Cardiac septum (tissue), 1 donor: ENCODE measurements at regions not wholly inside any gene's neighbourhood (a gene's known extent, or its start where the extent isn't known, plus 50 kb on each side); places are given as distances from the start of the nearest gene placed in this dataset.
"Not testable (repeated sequence)": the region's sequence is repeated elsewhere in the genome, so short reads cannot be mapped to it uniquely, and the experiment has no call there.

Source experiments
- DNase-seq: peaks from one replicate; pipeline ENCODE4 v3.0.0-alpha.2; 2020; ENCODE audit warnings: low spot score
- intact Hi-C: fragments of 100-400 bp; cut with DNase I; formaldehyde crosslinking; loops from one replicate; pipeline ENCODE4 v1.14.0; 2022
- donor health status: DM: no; HTN: no; CAD: no.

GRCh38 chr5:34539183-34539582 lies 116.9 kb upstream of the RAI14 start:
- no peak for DNase-seq
- intact Hi-C loops: no loop called here

DNA sequence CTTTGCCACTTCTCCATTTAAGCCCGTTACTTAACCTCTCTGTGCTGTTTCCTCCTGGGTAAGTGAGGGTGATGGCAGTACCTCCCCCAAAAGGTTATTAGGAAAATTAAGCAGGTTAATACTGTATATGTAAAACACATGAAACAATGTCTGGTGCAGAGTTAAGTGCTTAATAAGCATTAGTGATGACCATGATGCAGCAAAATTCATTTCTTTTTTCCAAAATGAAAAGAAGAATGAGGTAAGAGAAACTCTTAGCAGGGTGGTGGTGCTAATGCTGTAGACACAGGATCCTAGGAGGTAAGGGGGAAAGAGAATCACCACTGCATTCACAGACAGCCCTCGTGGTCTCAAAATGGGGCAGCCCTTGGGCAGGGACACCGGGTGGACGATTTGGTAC lies 115.1 kb upstream of the RAI14 start:
- DNase-seq: no peak
- intact Hi-C loops: no loop called here

GRCh38 chr5:34542818-34543217 lies 113.3 kb upstream of the RAI14 start:
- intact Hi-C loops: no loop called here
- DNase-seq: no peak

DNA sequence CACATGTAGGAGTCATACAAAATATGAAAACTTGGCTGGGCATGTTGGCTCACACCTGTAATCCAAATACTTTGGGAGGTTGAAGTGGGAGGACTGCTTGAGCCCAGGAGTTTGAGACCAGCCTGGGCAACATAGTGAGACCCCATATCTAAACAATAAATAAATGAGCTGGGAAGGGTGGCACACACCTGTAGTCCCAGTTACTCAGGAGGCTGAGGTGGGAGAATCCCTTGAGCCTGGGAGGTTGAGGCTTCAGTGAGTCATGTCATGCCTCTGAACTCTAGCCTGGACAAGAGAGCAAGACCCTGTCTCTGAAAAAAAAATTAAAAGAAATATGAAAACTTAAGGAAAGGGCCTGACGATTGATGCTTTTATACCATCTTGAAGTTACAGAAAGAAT lies 112.4 kb upstream of the RAI14 start:
- no peak for DNase-seq
- intact Hi-C loops: no loop called here

DNA sequence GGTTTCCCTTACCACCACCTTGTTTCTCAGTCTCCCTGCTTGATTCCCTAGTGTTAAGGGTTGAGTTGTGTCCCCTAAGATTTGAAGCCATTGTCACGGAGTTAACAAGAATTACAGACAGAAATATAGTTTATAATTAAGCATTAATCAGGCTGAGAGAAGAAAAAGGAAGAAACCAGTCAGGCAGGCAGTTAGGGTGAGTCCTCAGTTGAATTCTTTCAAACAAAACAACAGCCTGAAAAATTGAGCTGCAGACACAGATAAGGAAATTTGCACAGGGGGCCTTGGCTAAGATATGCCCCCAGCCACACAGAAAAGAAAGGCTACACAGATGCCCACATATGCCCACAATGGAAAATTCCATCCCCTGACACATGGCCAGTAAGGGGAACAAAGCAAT lies 111.7 kb upstream of the RAI14 start:
- no peak for DNase-seq
- intact Hi-C loops: no loop called here

DNA sequence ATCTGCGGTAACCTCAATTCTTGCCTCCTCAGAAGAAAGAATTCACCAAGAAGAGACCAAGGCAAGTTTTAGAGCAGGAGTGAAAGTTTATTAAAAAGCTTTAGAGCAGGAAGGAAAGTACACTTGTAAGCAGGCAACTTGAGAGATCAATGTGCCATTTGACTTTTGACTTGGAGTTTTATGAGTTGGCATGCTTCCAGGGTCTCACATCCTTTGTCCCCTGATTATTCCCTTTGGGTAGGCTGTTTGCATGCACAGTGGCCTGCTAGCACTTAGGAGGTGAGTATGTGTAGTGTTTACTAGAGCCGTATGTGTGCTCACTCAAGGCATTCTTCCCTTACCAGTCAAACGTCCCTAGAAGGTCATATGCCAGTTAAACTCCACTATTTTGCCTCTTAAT lies 111.0 kb upstream of the RAI14 start:
- intact Hi-C loops: no loop called here

GRCh38 chr5:34545626-34546025 lies 110.5 kb upstream of the RAI14 start:
- DNase-seq: no peak
- intact Hi-C loops: no loop called here

More for the DNA sequence above, 111.0 kb upstream of the RAI14 start:
- DNase-seq: no peak

- DNase-seq: no peak
- intact Hi-C loops: no loop called here
Observed at GRCh38 chr5:34547300-34548085, 108.6 kb upstream of the RAI14 start.

DNA sequence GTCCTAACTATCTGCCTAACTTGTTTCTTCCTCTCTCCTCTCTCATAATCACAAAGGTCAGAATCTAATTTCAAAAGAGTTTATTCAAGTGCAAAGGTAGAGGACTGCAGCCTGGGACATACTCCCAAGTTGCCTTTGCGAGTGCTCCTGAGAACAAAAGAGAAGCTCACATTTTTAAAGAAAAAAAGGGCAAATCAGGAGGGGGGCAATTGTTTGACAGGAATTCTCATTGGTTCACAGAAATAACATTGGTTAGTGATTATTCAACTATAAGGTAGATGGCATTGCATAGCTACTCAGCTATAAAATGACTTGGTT lies 108.1 kb upstream of the RAI14 start:
- no peak for DNase-seq
- intact Hi-C loops: no loop called here

- intact Hi-C loops: no loop called here
Observed at GRCh38 chr5:34550247-34550646, 105.9 kb upstream of the RAI14 start.

DNA sequence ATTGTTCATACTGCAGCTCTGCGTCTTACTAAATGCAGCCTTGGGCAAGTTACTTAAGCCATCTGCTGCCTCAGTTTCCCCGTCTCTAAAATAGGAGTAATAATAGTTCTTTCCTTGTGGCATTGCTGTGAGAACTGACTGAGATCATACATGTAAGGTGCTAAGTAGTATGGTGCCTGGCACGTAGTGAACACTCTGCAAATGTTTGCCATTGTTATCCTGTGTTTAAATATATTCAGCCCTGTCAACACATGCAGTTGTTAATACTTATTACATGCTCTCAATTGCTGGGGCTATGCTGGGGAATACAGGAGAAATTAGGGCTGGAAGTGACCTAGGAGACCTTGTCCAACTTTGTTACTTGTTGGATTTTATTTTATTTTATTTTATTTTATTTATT lies 105.2 kb upstream of the RAI14 start:
- intact Hi-C loops: no loop called here
- DNase-seq: no peak

More at GRCh38 chr5:34550247-34550646, 105.9 kb upstream of the RAI14 start:
- DNase-seq: no peak

DNA sequence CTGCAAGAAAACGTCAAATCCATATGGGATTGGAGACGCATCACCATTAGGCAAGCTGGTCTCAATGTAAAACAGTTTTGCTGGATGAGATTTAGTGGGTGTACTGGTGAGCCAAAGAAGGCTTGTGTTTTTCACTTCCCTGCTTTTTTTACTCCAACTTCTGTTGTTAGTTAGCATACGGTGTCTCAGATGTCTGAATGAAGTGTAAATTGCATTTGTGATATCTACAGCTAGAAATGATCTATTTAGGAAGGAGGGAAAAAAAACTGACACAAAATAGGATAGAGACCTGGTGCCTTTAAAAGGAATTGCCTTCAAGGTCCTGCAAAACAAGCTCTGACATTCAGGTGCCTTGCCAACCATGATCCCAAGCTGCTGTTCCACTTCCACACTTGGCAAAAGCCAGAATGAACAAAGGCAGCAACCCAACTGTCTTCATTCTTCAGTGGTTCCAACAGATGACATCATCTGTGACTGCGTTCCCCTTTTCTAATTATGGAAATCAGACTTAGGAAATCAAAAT lies 104.2 kb upstream of the RAI14 start:
- no peak for DNase-seq
- intact Hi-C loops: no loop called here

- intact Hi-C loops: no loop called here
- DNase-seq: no peak
Observed at GRCh38 chr5:34552686-34553085, 103.4 kb upstream of the RAI14 start.

GRCh38 chr5:34553581-34553980 lies 102.5 kb upstream of the RAI14 start:
- no peak for DNase-seq
- intact Hi-C loops: no loop called here

GRCh38 chr5:34554641-34555040 lies 101.5 kb upstream of the RAI14 start:
- intact Hi-C loops: no loop called here
- no peak for DNase-seq

DNA sequence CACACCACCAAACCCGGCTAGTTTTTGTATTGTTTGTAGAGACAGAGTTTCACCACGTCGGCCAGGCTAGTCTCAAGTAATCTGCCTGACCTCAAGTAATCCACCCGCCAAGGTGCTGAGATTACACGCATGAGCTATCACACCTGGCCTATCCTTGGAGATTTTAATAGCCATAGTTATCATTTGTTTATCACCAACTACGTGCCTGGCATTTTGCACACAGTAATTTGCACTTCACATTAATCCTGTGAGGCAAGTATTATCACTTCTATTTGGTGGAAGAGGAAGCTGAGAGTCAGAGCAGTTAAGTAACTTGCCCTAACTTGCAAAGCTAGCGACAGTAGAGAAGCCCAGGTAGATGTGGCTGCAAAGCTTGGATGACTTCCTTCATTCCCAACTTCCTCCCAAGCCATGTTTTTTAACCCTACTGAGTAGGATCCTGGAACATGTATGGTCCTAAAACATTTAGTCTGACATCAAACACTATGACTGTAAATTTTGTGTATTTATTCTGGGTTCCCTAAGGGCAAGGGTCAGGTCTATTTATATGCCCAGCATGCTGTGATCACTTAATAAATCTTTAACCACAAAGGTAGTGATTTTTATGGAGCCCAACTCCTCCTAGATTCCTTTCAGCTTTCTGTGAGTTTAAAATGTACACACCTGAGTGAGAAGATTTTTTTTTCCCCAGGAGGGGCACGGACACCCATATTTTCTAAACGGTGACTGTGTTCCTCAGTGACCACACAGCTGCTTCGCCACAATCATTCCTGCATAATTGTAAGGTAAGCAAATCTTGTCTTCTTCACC lies 100.2 kb upstream of the RAI14 start:
- intact Hi-C loops: no loop called here
- no peak for DNase-seq

DNA sequence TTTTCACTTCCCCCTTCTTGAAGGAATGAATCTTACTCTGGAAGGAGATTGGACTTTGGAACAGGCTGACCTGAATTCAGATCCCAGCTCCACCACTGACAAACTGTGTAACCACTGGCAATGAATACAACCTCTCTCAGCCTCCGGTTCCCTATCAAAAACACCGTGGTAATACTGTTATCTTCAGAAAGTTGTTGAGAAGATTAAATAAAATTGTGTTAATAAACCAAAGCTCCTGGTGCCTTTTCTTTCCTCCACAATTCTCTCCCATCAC lies 99.7 kb upstream of the RAI14 start:
- intact Hi-C loops: no loop called here
- DNase-seq: no peak

DNA sequence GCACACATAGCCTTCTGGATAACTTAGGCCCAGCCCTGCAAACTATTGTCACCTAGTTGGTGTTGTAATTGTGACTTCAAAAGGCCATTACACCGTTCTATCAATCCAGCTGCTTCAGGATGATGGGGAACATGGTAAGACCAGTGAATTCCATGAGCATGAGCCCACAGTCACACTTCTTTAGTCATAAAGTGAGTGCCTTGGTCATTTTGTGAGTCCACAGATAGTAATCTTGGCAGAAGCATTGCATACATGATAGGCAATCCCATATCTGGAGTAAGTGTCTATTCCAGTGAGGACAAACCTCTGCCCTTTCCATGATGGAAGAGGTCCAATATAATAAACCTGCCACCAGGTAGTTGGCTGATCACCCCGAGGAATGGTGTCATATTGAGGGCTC lies 94.5 kb upstream of the RAI14 start:
- not testable (repeated sequence) for DNase-seq
- intact Hi-C loops: loop anchor here (10.0 kb wide), 1 partner anchor 93 kb away; the partner anchor contains the start of gene RAI14

GRCh38 chr5:34562791-34563190 lies 93.3 kb upstream of the RAI14 start:
- intact Hi-C loops: loop anchor here (10.0 kb wide), 1 partner anchor 92 kb away; the partner anchor contains the start of gene RAI14
- DNase-seq: no peak

DNA sequence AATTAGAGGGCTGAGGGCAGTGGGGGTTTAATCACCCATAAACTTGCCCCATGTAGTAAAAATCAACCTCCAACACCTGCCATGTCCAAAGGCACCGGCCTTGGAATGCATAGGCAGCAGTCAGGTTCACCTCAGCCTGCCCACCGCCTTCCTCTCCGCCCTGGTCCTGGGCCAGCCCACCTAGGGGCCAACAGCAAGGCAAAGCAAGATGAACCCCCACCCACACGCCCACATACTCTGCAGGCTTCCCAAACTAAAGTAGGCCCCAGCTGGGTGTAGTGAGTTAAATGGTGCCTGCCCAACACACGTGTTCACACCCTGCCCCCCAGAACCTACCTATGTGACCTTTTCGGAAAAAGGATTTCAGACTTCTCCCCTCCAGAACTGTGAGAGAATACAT lies 92.9 kb upstream of the RAI14 start:
- DNase-seq: no peak
- intact Hi-C loops: loop anchor here (10.0 kb wide), 1 partner anchor 92 kb away; the partner anchor contains the start of gene RAI14
